D341Med (cell line): ENCODE measurements at regions not wholly inside any gene's neighbourhood (a gene's known extent, or its start where the extent isn't known, plus 50 kb on each side); places are given as distances from the start of the nearest gene placed in this dataset.

Experiments
- DNase-seq: peaks from one replicate; pipeline ENCODE4 v3.0.0; 2012; ENCODE audit warnings: low spot score

DNA sequence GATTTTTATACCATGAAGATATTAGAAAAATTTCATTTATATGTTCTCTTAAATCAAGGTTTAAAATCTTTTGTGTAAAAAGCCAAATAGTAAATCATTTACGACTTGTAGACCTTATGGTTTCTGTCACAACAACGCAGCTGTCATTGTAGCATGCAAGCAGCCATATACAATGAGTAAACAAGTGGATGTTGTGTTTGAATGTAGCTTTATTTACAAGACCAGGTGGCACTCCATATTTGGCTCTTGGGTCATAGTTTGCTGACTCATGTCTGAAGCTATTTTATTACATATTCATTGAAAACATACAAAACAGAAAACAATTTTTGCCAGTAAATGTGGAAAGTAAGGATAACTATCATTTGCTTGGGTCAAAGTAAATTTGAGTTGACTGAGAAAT lies 930.8 kb downstream of the SLITRK5 start:
- DNase-seq = no peak

DNA sequence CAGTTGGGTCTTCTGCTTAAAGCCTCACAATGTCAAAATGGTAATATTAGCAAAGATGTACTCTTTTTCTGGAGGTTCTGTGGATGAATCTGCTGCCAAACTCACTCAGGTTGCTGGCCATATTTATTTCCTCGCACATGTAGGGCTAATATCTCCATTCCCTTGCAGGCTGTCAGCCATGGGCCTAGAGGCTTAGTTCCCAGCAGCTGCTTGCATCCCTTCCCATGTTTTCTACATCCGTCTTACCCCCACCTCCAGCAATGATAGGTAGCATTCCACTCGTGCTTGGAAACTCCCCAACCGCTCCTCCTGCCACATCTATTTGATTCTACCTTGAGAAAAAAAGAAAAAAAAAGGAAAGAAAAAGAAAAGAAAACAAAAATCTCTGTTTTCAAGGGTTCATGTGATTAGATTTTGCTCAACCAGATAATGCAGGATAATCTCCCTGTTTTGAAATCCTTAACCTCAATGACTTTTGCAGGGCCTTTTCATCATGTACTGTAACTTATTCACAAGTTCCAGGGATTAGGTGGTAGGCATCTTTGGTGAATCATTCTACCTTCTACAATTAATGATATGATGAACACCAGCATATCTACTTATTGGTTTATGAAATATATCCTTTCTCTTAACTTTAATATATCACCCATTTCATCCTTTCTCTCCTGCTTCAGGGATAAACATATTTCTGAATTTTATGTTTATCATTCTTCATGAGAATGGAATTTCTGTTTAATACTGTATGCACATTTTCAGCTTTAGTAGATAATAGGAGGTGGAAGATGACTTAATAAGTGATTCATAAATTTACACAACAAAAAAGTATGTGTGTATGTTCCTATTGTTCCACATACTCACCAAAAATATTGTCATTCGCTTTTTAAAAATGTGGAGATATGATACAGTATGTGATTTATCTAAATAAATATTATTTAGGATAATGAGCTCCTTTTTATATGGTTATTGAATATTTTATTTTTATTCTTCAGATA lies 931.9 kb downstream of the SLITRK5 start:
- DNase-seq = no peak

DNA sequence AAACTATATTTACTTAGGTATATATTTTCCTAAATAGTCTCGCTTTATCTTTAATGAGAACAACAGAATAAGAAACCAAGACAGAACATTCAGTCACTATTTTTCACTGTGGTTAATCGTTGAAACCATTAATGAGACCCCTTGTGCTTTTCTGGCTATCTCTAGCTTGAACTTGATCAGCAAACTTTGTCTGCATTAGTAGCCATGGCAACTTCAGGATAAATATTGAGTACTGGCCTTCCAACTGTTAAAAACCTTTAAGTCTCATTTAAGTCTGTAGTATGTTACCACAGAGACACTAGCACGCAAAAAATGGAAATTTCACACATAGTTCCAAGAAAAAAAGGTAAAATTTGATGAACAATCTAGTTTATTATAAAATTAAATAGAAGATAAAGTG lies 946.0 kb downstream of the SLITRK5 start:
- DNase-seq = no peak

DNA sequence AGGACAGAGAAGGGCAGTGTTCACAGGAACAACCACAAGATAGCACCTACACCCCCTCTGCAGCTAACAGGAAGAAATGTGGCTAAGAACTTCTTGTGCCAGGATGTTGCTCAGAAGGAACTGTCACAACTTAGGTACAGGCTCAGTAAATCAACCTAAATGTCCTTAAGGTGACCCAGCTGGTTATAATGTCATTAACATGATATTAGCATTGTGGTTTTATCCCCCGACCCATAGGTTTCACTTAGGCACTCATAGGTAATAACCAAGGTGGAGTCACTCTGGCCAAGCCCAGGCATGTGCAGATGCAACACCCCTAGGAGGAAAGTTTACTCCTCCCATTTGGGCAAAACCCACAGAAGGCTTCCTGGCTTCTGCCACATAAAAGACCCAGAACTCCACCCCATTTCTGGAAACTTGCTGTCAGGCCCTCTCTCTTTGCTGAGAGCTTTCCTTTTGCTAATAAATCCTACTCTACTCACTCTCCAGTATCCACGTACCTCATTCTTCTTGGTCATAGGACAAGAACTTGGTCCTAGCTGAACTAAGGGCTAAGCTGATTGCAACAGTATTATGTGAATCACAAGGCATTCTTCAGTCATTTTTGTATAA lies 951.3 kb downstream of the SLITRK5 start:
- DNase-seq = no peak

DNA sequence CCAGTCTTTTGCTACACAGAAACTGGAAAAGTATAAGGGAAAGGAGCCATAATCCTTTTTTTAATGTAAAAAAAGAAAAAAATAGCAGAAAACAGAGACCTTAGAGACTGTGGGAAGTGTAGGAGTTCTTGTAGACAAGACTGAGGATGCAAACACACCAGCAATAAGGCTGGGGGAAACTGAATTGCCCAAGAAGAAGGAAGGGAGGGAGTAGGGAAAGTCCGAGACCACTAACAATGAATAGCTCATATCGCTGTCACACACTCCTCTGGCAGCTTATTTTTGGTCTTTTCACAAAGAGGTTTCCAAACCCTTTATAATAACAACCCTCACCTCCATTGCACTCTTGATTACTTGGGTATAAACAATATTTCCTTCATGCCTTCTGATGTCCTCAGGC lies 952.0 kb downstream of the SLITRK5 start:
- no peak for DNase-seq

DNA sequence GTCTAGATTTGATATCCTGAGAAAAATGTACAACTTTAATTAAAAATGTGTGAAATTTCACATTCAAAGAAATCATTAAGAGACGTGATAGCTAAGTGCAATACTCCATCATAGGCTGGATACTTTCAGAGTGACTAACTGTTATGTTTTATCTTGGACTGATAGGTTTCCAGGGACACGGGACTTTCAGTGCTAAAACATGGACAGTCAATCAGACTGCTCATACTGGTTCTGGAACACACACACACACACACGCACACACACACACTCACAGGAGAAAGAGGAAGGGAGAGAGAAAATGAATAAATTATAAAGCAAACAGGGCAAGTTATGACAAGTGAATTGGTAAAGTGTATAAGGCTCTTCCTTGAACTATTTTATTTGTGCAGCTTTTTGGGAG lies 955.9 kb downstream of the SLITRK5 start:
- DNase-seq = no peak

DNA sequence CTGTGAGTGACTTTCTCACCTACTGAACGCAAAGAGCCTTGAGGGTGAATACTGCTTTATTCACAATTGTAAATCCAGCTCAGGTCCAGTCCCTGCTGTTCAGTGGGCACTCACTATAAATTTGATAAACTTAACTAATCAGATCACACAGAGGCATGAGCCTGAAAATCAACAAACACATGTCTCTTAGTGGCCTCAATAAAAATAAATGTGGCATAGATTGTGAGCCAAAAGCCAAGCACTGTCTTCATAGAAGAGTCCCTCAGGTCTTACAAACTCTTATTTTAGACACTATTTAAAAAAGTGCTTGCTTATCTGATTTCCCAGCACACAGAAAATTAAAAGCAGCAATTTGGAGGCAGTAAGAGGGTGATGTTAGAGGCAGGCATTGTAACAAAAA lies 957.7 kb downstream of the SLITRK5 start:
- DNase-seq = no peak

DNA sequence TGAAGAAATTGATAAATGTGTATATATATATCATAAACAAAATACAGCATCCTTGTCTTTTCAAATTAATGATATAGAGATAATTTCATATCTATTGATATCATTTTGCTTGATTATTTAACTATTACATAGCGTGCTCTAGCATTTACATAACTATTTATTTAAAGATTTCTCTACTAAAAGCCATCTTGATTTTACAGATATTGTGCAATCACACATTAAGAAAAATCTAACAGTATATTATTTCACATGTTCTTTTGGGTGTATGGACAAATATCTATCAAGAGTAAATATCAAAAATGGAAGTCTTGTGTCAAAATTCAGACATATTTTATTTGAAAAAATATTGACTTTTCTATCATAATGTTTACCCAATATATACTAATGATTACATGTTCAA lies 966.8 kb downstream of the SLITRK5 start:
- no peak for DNase-seq

DNA sequence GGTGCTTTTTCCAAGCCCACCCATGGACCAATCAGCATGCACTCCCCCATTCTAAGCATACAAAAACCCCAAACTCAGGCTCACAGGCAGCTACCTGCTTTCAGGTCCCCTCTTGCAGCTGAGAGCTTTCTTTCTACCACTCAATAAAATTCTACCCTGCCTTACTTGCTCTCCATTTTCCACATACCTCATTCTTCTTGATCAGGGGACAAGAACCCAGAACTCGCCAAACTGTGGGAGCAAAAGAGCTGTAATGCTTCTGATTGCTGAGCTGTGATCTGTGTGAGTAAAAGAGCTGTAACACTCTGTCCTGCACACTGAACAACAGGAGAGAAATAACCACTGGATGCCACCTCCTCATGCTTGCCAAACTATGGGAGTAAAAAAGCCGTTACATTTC lies 972.1 kb downstream of the SLITRK5 start:
- no peak for DNase-seq

DNA sequence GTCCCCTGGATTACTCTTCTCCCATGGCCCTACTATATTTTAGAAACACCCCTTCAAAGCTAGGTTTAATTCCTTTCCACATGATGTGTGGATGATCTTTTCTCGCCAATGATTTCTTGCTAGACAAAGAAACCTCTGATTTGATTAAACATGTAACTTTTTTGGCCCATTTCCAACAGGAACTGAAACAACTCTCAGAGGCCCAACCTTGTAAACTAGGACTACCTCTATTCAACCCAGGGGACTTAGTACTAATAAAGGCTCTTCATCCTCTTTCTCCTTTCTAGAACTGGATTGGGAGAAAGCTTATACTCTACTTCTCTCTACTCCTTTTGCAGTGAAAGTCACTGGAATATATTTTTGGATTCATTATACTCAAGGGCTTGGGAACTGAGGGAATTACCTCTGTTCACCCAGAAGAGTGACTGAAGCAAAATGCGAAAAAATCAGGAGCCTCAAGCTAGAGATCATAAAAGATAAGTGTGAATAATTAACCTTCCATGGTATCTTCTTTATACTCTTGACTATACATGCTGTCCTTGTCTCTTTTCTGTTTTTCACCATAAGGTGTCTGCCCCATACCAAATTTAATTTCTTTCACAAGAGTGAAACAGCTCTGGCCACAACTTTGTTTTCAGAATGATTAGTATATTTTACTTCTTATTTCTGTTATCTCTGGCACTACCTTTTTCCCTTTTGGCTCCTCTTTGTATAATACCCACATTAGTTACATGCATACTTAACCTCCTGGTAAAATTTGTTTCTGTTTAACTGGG lies 977.6 kb downstream of the SLITRK5 start:
- DNase-seq = no peak

DNA sequence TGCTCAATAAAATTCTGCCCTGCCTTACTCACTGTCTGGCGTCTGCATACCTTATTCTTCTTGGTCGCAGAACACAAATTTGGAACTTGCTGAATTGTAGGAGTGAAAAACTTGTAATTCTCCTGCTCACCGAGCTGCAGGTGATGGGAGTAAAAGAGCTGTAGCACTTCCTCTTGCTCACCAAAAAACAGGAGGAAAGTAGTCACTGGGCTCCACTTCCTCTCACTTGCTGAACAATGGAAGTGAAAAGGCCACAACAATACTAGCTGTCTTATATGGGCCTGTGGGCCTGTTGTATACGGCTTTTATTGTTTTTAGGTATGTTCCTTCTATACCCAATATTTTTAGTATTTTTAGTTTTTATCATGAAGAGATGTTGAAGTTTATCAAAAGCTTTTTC lies 978.7 kb downstream of the SLITRK5 start:
- DNase-seq = no peak

DNA sequence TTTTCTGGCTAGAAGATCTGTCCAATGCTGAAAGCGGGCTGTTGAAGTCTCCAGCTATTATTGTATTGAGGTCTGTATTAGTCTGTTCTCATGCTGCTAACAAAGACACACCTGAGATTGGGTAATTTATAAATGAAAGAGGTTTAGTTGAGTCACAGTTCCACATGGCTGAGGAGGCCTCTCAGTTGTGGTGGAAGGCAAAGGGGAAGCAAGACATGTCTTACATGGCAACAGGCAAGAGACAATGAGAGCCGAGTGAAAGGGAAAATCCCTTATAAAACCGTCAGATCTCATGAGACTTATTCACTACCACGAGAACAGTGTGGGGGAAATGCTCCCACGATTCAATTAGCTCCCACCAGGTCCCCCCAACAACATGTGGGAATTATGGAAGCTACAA lies 980.4 kb downstream of the SLITRK5 start:
- no peak for DNase-seq

DNA sequence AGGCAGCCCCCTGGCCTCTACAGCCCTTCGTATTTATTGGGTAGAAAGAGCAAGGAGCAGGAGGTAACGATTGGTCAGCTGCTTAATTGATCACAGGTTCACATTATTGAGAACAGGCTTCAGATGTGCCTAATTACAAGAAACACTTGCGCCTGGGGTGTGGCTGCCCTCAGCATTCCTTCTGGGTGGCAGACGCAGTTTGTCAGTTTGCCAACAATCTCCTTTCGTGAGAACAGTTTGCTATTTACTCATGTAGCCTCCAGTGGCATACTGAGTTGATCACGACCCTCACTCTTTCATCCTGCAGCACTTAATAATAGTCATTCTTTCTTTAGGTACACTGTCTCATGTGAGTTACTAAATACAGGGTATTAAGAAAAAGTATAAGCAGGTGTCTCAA lies 985.6 kb downstream of the SLITRK5 start:
- no peak for DNase-seq

DNA sequence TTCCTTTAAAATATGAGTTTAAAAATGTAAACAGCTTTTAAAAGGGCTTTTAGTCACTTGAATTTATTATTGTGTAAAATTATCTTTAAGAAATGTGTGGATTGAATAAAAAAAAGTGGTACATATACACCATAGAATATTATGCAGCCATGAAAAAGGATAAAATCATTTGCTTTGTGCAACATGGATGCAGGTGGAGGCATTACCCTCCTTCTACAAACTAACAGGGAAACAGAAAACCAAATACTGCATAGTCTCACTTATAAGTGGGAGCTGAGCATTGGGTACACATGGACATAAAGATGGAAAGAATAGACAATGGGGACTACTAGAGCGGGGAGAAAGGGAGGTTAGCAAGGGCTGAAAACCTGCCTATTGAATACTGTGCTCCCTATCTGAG lies 999.3 kb downstream of the SLITRK5 start:
- no peak for DNase-seq

DNA sequence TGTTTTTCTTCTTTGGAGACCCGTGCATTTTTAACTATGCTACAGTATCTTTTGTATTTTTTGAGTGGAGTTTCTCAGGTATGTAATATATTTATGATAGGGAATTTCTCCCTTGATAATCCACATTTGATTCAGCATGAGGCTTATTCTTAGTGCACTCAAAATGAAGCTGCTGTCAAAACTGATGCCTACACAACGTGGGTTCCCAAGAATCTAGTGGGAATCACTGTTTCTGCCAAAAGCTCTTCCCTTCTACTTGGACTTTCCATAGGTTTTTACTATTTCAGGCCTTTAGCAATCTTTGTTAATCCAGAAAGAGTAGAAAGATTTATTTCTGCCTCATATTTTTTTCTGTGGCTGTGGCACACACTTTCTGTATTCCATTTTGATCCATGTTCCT lies 1003.7 kb downstream of the SLITRK5 start:
- DNase-seq = no peak

DNA sequence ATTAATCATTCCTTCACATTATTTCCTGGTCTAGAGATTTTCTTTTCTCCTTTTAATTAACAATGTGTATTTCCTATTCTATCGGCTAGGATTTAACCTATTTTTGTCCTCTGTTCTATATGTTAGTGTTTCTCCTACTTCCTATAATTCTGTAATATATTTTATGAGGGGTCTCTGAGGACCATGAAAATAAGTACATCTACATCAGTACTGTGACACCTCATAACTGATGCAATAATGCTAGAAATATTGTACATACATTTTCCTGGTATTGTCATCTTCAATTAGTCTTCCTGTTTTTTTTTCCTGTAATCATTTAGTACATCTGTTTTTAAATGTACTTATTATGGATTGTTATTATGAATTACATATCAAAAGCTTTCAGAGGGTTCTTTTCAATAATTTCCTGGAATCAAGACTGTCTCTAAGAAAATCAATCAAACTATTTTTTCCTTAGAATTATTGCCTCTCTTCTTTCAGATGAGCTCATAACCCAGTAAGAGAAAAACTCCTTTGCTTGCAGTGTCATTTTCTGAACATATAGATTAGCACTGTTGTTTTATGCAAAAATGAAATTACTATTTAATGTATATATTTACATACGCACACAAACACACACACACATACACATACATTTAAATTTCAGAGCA lies 1004.3 kb downstream of the SLITRK5 start:
- DNase-seq = no peak

DNA sequence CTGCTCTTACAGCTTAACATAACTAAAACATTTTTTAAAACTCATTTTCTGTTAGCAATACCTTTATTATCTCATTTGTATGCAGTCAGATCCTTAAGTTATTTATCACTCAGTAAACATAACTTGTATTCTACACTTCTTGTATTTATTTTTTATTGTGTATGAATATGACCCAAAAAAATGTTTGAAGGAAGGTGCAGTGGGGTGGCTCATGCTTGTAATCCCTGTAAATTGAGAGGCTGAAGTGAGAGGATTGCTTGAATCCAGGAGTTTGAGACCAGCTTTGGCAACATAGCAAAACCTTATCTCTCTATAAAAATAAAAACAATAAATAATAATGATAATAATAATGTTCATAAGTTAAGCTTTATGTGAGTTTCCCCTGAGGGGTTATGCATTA lies 1004.8 kb downstream of the SLITRK5 start:
- no peak for DNase-seq

DNA sequence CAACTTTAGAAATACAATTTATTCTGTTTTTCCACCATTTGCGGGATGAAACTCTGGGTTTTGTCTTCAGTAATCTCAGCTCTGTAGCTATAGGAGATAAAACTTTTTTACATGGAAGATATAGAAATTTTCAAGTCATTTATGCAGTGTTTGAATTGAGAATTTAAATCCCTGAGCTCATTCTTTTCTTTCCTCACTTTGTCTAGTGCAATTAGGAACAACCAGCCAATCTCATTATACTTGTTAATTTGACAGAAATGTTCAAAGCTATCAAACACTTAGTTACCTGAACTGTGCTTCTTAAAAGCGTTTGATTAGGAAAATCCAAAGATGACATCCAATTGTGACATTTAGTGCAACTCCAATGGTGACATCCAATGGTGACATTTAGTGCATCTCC lies 1014.3 kb downstream of the SLITRK5 start:
- no peak for DNase-seq

DNA sequence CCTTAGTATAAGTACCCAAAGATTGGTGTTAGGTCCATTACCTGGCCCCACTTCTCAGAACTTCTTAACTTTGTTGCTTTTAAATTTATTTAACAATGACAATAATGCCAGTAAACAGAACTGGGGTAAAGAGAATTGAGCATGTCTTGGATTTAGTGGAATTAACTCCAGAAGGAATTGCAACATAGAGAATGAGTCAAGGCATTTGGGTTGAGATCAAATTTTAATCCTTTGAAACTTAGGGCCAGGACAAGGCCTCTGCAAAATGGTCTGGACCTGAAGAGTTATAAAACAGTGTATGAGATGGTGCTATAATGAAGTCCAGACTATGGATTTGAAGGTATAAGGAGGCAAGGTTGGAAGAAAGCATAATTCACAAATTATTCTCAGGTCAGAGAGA lies 1030.4 kb downstream of the SLITRK5 start:
- no peak for DNase-seq

DNA sequence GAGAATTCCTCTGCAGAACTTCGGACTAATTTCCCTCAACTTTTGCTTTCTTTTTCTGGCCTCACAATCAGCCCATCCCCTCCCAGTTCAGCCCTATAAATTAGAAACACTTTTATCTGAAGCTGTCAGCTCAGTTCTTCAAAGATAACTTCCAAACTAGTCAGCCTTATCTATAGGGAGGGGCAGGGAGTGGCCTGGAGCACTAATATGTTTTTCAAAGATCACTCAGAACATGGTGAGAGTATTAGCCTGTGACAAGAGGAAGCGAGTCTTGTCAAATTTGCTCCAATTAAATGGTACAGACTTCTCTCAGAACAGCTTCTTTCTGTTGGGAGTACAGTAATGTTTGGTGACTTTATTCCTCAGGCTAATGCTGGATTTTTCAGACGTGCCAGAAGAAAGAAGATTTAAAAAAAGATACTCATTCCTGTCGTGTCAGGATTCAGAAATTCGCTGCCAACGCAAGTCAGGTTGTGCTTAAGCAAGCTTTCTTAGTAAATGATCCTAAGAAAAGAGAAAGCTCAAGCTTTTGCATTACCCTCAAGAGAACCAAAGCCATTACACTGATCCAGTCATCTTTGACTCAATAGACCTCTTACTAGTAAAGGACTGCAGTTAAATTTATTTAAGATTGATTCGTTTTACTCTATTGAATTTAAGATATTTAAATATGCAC lies 1033.6 kb downstream of the SLITRK5 start:
- no peak for DNase-seq

DNA sequence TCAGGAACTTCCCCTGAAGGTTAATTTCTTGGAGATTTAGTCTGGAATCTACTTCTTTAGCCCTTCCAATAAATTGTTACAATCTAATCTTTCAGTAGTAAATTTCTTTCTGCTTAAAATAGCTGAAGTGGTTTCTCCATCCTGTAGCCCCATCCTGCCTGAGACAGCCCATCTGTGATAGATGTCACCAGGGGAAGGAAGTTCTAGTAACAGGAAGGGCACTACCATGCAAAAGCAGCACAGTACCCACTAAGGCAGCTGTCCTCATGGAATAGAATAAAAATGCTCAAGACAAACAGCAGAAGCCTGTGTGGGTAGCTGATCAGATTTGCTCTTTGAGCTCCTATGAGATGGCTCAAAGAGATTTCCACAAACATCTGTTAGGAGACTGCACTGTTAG lies 1036.5 kb downstream of the SLITRK5 start:
- no peak for DNase-seq

DNA sequence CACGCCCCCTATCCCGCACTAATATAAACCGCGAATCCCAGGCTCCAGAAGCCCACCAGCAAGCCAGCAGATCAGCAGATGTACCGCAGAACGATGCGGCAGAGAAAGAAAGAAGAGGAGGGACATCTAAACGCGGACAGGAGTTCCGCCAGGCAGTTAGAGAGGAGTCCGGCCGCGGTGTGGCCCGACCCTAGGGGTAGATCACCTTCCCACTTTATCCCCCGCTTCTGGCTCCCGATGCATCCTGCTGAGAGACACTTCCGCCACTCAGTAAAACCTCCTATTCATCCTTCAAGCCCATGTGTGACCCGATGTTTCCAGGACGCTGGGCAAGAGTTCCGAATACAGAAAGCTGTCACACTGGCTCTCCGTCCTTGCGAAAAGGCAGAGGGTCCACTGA lies 1046.8 kb downstream of the SLITRK5 start:
- no peak for DNase-seq
